BJ (cell line): ENCODE measurements at regions not wholly inside any gene's neighbourhood (a gene's known extent, or its start where the extent isn't known, plus 50 kb on each side); places are given as distances from the start of the nearest gene placed in this dataset.

Source experiments
- CTCF ChIA-PET: fragments of 350-600 bp; formaldehyde crosslinking; extraction: SDS; loops from one replicate; lab custom pipeline; 2021; ENCODE audit warnings: antibody characterized with exemption, inconsistent platforms; lab: Yijun Ruan, JAX
- POLR2A ChIA-PET: fragments of 300-600 bp; sonication (Branson Sonifier 250); formaldehyde crosslinking; extraction: SDS; loops from one replicate; lab custom pipeline; 2021; ENCODE audit warnings: antibody characterized with exemption; lab: Charles Lee
- DNase-seq: peaks from one replicate; pipeline ENCODE4 v3.0.0-alpha.2; 2011; ENCODE audit warnings: low read depth
- H3K27me3 ChIP-seq: 2 replicates; pipeline ENCODE4 v1.6.0; 2011; ENCODE audit warnings: low read length; ENCODE audit not compliant: control insufficient read depth, insufficient read depth
- H3K36me3 ChIP-seq: 2 replicates; pipeline ENCODE4 v1.5.1; 2011; ENCODE audit warnings: low read length; ENCODE audit not compliant: control insufficient read depth, insufficient read depth
- H3K4me3 ChIP-seq: 2 replicates; pipeline ENCODE4 v1.5.1; 2011; ENCODE audit warnings: low read depth, mild to moderate bottlenecking, control low read depth, low read length
- CTCF ChIP-seq: IDR thresholded peaks from 2 replicates; pipeline ENCODE4 v1.5.1; 2011; ENCODE audit warnings: low read depth, mild to moderate bottlenecking, control low read depth, inconsistent platforms, low read length, moderate library complexity; ENCODE audit not compliant: insufficient read depth

DNA sequence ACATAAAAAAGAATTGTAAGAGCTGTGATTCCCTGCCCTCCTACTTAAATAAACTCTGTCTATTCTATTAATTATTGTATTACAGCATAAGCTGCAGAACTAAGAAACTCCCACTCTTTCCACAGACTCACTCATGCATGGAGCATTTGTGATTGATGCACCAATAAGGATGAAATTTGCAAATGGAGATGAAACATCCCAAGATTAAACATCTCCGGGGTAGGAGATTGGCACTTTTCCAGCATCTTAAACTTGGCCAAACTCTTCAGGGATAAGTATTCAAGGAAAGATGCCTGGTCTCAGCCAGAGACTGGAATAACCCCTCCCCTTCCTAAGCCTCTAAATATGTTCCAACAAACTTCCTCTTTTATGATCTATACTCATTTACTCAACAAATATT, 472.0 kb downstream of the ACTL7B start:
- POLR2A ChIA-PET, result no interaction called here
- CTCF ChIA-PET, result interaction anchor here (0.9 kb wide), 1 partner anchor 10 kb away, joined by 3 read pairs; no protein-coding TSS in a partner anchor
- no peak for TF ChIP-seq CTCF
- H3K27me3 ChIP-seq, result no peaks in the 10 kb centered on the region
- no peak overlapping the region for H3K4me3 ChIP-seq
- DNase-seq, result no peak
- H3K36me3 ChIP-seq, result no peaks in the 10 kb centered on the region

- Histone ChIP-seq H3K4me3 (no peak overlapping the region), H3K27me3 (no peaks in the 10 kb centered on the region), H3K36me3 (no peaks in the 10 kb centered on the region)
- TF ChIP-seq CTCF, result no peak
- CTCF ChIA-PET, result interaction anchor here (0.7 kb wide), 1 partner anchor 86 kb away, joined by 3 read pairs; no protein-coding TSS in a partner anchor
- DNase-seq, result no peak
- POLR2A ChIA-PET, result no interaction called here
Measured at GRCh38 chr9:108382310-108382709, 473.5 kb downstream of the ACTL7B start.

DNA sequence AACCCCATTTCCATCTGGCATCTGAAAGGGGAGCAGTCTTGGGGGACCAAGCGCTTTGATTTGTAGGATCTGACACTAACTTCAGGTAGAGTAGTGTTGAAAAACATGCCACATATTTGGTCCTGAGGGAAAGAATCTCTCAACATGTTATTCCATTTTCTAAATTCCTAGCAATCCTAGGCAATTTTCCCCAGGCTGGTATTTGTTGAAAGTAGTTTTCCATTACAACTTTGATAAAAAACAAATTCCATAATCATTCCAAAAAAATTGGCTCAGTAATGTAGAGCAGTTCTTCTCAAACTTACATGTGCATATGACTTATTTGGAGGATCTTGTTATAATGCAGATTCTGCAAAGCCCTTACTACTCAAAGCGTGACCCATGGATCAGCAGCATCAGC, 477.9 kb downstream of the ACTL7B start:
- POLR2A ChIA-PET, result no interaction called here
- CTCF ChIA-PET, result no interaction called here

DNA sequence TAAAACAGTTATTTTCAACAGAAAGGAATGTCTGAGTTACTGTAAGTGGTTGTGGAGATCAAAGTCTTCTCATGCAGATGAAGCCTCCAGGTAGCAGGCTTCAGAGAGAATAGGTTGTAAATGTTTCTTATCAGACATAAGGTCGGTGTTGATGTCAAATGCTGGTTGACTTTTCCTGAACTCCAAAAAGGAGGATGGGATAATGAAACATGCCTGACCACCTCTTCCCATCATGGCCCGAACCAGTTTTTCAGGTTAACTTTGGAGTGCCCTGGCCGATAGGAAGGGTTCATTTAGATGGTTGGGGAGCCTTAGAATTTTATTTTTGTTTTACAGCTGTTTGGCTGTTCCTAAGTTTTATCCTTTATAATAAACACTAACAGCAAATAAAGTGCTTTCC, 478.4 kb downstream of the ACTL7B start:
- POLR2A ChIA-PET, result no interaction called here
- no peak overlapping the region for H3K4me3 ChIP-seq
- H3K36me3 ChIP-seq, result no peaks in the 10 kb centered on the region
- CTCF ChIA-PET, result interaction anchor here (0.8 kb wide), 1 partner anchor 53 kb away, joined by 3 read pairs; no protein-coding TSS in a partner anchor
- DNase-seq, result no peak
- no peak for TF ChIP-seq CTCF
- H3K27me3 ChIP-seq, result no peaks in the 10 kb centered on the region

More for the DNA sequence above, 477.9 kb downstream of the ACTL7B start:
- no peak for DNase-seq
- H3K36me3 ChIP-seq, result no peaks in the 10 kb centered on the region
- H3K4me3 ChIP-seq, result no peak overlapping the region
- TF ChIP-seq CTCF, result no peak
- H3K27me3 ChIP-seq, result no peaks in the 10 kb centered on the region

GRCh38 chr9:108376140-108376539, 479.6 kb downstream of the ACTL7B start:
- ChIA-PET POLR2A (no interaction called here), CTCF (interaction anchor here (2.3 kb wide), 1 partner anchor 16 kb away, joined by 6 read pairs; no protein-coding TSS in a partner anchor)
- no peak for DNase-seq
- Histone ChIP-seq H3K4me3 (no peak overlapping the region), H3K36me3 (no peaks in the 10 kb centered on the region), H3K27me3 (no peaks in the 10 kb centered on the region)
- no peak for TF ChIP-seq CTCF
